Endothelial cell of umbilical vein (primary cell): ENCODE measurements at regions not wholly inside any gene's neighbourhood (a gene's known extent, or its start where the extent isn't known, plus 50 kb on each side); places are given as distances from the start of the nearest gene placed in this dataset.

Source experiments
- BruUV-seq: library from RNA; stranded (reverse); fragments of 400-500 nt; replicated peaks from 2 replicates; lab custom pipeline; 2021; lab: Mats Ljungman, UMichigan
- CTCF ChIA-PET: fragments of 300-600, 350-600 bp; sonication (Branson Sonifier 250); formaldehyde crosslinking; loops from one replicate; lab custom pipeline; 2021; ENCODE audit warnings: antibody characterized with exemption, inconsistent platforms; lab: Charles Lee
- POLR2A ChIA-PET: fragments of 300-600, 350-600 bp; sonication (Branson Sonifier 250); formaldehyde crosslinking; loops from one replicate; lab custom pipeline; 2021; ENCODE audit warnings: antibody characterized with exemption, inconsistent platforms; lab: Charles Lee
- DNase-seq: peaks from one replicate; pipeline ENCODE4 v3.0.0-alpha.2; 2011; ENCODE audit warnings: low read depth, low spot score
- FAIRE-seq: peaks from 2 replicates; lab custom pipeline; 2011; peaks lifted over from hg19 to GRCh38; lab: Jason Lieb, UNC
- H2AFZ ChIP-seq: 2 replicates; pipeline ENCODE4 v1.6.0; 2012; ENCODE audit warnings: low read depth, low read length, control low read depth, inconsistent platforms
- H3K27ac ChIP-seq: 2 replicates; pipeline ENCODE4 v1.5.1; 2011; ENCODE audit warnings: low read depth, mild to moderate bottlenecking, control low read depth, low read length, moderate library complexity; ENCODE audit not compliant: insufficient read depth
- H3K27me3 ChIP-seq, 2 experiments: 2 replicates each; pipeline versions ENCODE4 v1.6.0 to v1.6.1; 2011; ENCODE audit warnings: low read length in 2 of 2, mixed read lengths in 1 of 2; ENCODE audit not compliant: control insufficient read depth in 2 of 2, insufficient read depth in 2 of 2
- H3K36me3 ChIP-seq, 2 experiments: 2 replicates in 1 of 2; 3 replicates in 1 of 2; pipeline ENCODE4 v1.5.1; 2011; ENCODE audit warnings: low read length in 2 of 2, mild to moderate bottlenecking in 1 of 2, moderate library complexity in 1 of 2; ENCODE audit not compliant: control insufficient read depth in 2 of 2, insufficient read depth in 2 of 2; ENCODE audit errors: extremely low read depth in 1 of 2
- H3K4me1 ChIP-seq: 3 replicates; pipeline ENCODE4 v1.5.1; 2011; ENCODE audit warnings: mild to moderate bottlenecking, low read length; ENCODE audit not compliant: control insufficient read depth, insufficient read depth; ENCODE audit errors: extremely low read depth
- H3K4me2 ChIP-seq: 2 replicates; pipeline ENCODE4 v1.6.1; 2011; ENCODE audit warnings: low read length, control low read depth, mixed read lengths; ENCODE audit not compliant: insufficient read depth
- H3K4me3 ChIP-seq, 3 experiments: fragments of 200-600 bp in 1 of 3; sonication (generic), shearing (Covaris generic) in 1 of 3; replicated peaks in 1 of 3; 2 replicates each; pipeline ENCODE4 v1.5.1; 2011 to 2016; ENCODE audit warnings: control low read depth in 3 of 3, low read length in 3 of 3, mild to moderate bottlenecking in 2 of 3, inconsistent platforms in 1 of 3, low read depth in 1 of 3, moderate library complexity in 1 of 3; ENCODE audit not compliant: insufficient read depth in 1 of 3
- H3K79me2 ChIP-seq: 2 replicates; pipeline ENCODE4 v1.6.0; 2012; ENCODE audit warnings: low read length, inconsistent platforms; ENCODE audit not compliant: control insufficient read depth, insufficient read depth
- H3K9ac ChIP-seq: replicated peaks from 2 replicates; pipeline ENCODE3; 2011; ENCODE audit warnings: low read length, control low read depth; ENCODE audit not compliant: insufficient read depth; ENCODE audit errors: extremely low read depth
- H3K9me1 ChIP-seq: replicated peaks from 3 replicates; pipeline ENCODE4 v1.6.0; 2011; ENCODE audit warnings: mild to moderate bottlenecking, low read length; ENCODE audit not compliant: control insufficient read depth, insufficient read depth; ENCODE audit errors: extremely low read depth
- H3K9me3 ChIP-seq: replicated peaks from 2 replicates; pipeline ENCODE4 v1.5.1; 2012; ENCODE audit warnings: low read length, inconsistent platforms; ENCODE audit not compliant: control insufficient read depth, insufficient read depth
- H4K20me1 ChIP-seq: replicated peaks from 2 replicates; pipeline ENCODE3; 2011; ENCODE audit warnings: mild to moderate bottlenecking, low read length; ENCODE audit not compliant: control insufficient read depth, insufficient read depth; ENCODE audit errors: extremely low read depth
- EZH2 ChIP-seq: IDR thresholded peaks from 2 replicates; pipeline ENCODE4 v1.6.1; 2012; ENCODE audit warnings: borderline replicate concordance, low read depth, mild to moderate bottlenecking, moderate library complexity, low read length, inconsistent platforms; ENCODE audit not compliant: severe bottlenecking
- FOS ChIP-seq: IDR thresholded peaks from 2 replicates; pipeline ENCODE4 v1.6.1; 2011; ENCODE audit warnings: mild to moderate bottlenecking, low read length, moderate library complexity, borderline replicate concordance; ENCODE audit not compliant: insufficient read depth
- GATA2 ChIP-seq: IDR thresholded peaks from 2 replicates; pipeline ENCODE4 v1.7.0; 2011; ENCODE audit warnings: low read depth, mild to moderate bottlenecking, moderate library complexity, mixed read lengths, low read length; ENCODE audit not compliant: insufficient read length, insufficient read depth
- JUN ChIP-seq: IDR thresholded peaks from 2 replicates; pipeline ENCODE4 v1.6.1; 2011; ENCODE audit warnings: borderline replicate concordance, low read depth; ENCODE audit not compliant: insufficient read length, insufficient read depth
- MYC ChIP-seq: IDR thresholded peaks from one replicate; pipeline ENCODE4 v1.6.1; 2011; ENCODE audit warnings: mild to moderate bottlenecking, low read depth, low read length
- POLR2AphosphoS5 ChIP-seq: IDR thresholded peaks from 2 replicates; pipeline ENCODE4 v1.6.1; 2012; ENCODE audit warnings: low read depth, mild to moderate bottlenecking, control low read depth, low read length, moderate library complexity; ENCODE audit not compliant: insufficient read depth
- dilution Hi-C: fragments of 300-500 bp; cut with MboI; formaldehyde crosslinking; loops from one replicate; pipeline ENCODE4 v1.15.0; 2019; ENCODE audit warnings: low sequenced_read_pairs; ENCODE audit not compliant: extremely low pct_ligation_motif_present
- intact Hi-C: fragments of 100-400 bp; cut with micrococcal nuclease; formaldehyde crosslinking; loops from one replicate; pipeline ENCODE4 v1.10.0; 2022
- TF ChIP-seq, protein P1 (sequence below): IDR thresholded peaks from 2 replicates; pipeline ENCODE4 v1.6.1; 2011; ENCODE audit not compliant: insufficient read depth, insufficient read length
- TF ChIP-seq, protein P2 (sequence below), 2 donors: IDR thresholded peaks; 1 replicate in 1 of 2; 2 replicates in 1 of 2; pipeline ENCODE4 v1.5.1; 2011; ENCODE audit warnings: low read length in 2 of 2, mild to moderate bottlenecking in 2 of 2, moderate library complexity in 2 of 2, control low read depth in 1 of 2, inconsistent platforms in 1 of 2, low read depth in 1 of 2; ENCODE audit not compliant: insufficient read depth in 1 of 2; ENCODE audit errors: extremely low read depth in 1 of 2

DNA sequence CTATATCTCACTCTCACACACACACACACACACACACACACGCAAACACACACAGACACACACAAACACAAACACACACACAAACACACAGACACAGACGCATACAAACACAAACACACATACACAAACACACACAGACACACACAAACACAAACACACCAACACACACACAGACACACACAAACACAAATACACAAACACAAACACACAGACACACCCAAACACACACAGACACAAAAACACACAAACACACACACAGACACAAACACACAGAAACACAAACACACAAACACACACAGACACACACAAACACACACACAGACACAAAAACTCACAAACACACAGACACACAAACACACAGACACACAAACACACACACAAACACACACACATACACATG lies 329.0 kb downstream of the ZNF536 start:
- ChIA-PET POLR2A (no interaction called here), CTCF (no interaction called here)
- Histone ChIP-seq H3K27ac (no peak overlapping the region), H2AFZ (no peak overlapping the region), H3K9ac (no peak overlapping the region), H4K20me1 (no peaks in the 10 kb centered on the region), H3K9me3 (no peaks in the 10 kb centered on the region), H3K4me1 (no peaks in the 10 kb centered on the region), H3K4me2 (no peak overlapping the region), H3K9me1 (no peaks in the 10 kb centered on the region), H3K79me2 (no peaks in the 10 kb centered on the region), H3K36me3 (no peaks in the 10 kb centered on the region), H3K27me3 (no peaks in the 10 kb centered on the region), H3K4me3 (no peak overlapping the region)
- dilution Hi-C loops (no loop called here), intact Hi-C loops (no loop called here)
- FAIRE-seq (no peak), DNase-seq (no peak)
- BruUV-seq, result no TSS peak
- TF ChIP-seq EZH2 (no peak), GATA2 (no peak), FOS (no peak), MYC (no peak), POLR2AphosphoS5 (no peak), JUN (no peak)
- TF ChIP-seq, protein P1, sequence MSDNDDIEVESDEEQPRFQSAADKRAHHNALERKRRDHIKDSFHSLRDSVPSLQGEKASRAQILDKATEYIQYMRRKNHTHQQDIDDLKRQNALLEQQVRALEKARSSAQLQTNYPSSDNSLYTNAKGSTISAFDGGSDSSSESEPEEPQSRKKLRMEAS, result no peak
- TF ChIP-seq, protein P2, sequence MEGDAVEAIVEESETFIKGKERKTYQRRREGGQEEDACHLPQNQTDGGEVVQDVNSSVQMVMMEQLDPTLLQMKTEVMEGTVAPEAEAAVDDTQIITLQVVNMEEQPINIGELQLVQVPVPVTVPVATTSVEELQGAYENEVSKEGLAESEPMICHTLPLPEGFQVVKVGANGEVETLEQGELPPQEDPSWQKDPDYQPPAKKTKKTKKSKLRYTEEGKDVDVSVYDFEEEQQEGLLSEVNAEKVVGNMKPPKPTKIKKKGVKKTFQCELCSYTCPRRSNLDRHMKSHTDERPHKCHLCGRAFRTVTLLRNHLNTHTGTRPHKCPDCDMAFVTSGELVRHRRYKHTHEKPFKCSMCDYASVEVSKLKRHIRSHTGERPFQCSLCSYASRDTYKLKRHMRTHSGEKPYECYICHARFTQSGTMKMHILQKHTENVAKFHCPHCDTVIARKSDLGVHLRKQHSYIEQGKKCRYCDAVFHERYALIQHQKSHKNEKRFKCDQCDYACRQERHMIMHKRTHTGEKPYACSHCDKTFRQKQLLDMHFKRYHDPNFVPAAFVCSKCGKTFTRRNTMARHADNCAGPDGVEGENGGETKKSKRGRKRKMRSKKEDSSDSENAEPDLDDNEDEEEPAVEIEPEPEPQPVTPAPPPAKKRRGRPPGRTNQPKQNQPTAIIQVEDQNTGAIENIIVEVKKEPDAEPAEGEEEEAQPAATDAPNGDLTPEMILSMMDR (IDR thresholded peaks at IDR 0.05; ENCODE audit: extremely low read depth in 1 of 2, insufficient read depth in 1 of 2, low read depth in 1 of 2, low read length in 2 of 2), result no peak
